ENCODE measurements at regions not wholly inside any gene's neighbourhood (a gene's known extent, or its start where the extent isn't known, plus 50 kb on each side); places are given as distances from the start of the nearest gene placed in this dataset.

DNA sequence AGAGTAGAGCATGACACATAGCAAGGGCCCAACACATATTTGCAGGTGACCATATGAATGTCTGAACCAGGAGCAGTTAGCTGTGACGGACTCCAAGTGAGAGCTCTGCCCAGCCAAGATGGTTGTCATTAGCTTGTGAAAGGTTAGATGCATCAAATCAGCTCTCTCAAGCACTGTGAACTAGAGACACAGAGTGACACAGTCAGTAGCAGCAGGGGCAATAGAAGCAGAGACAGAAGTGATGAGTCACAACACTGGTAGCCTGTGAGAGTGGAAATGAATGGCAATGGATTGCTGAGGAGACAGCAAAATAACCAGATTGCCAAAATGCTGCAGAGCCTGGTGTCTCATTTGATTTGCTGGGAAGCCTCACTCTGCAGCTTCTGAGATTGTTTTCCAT, 558.9 kb downstream of the PKHD1 start:
- DNase-seq (ENCODE audit: low read depth, low spot score) = no peak

DNA sequence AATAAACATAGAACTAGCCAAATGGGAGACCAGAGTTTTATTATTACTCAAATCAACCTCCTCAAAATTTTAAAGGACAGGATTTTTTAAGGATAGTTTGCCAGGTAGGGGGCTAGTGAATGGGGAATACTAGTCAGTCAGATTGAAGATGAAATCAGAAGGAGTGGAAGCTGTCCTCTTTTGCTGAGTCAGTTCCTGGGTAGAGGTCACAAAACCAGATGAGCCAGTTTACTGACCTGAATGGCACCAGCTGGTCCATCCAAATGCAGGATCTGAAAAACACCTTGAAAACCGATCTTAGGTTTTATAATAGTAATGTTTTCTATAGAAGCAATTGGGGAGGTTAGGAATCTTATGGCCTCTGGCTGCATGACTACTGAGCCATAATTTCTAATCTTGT, 558.2 kb downstream of the PKHD1 start:
- DNase-seq (ENCODE audit: low read depth, low spot score) = no peak

DNA sequence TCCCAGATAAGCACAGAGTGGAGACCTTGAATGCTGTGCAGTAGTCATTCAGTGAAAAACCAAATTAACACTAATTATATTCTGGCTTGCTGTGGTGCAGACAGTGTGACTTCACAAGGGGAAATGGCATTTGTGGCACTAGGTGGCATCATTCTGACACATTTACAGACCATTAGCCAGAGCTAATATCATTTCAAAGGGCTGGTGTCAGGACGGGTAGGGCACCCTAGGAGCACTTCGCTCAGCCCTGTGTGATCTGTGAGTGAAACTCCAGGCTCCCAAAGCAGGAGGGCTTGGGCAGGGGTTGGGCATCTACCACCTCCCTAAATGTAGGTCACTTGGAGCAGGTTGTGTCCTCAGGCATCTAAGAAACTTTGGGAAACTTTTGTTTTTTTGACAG, 555.8 kb downstream of the PKHD1 start:
- no peak for DNase-seq (ENCODE audit: low read depth, low spot score)

DNA sequence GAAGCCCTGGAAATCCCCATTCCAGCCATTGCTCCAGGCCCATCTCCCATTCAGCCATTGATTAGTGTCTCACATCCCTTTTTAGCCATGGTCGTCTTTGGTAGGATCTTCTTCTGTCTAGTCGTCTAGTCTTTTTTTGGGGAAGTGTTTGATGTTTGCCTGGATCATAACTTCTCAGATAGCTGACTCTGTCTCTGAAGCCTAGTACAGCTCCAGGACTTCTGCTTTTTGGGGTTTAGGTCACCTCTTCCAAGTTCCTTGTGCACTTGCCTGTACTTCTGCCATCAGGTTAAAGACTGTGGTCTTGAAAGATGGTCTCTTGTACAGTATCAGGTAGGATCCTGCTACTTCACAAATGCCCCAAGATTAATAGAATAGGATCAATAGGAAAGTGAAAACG, 553.5 kb downstream of the PKHD1 start:
- DNase-seq (ENCODE audit: low read depth, low spot score) = no peak

DNA sequence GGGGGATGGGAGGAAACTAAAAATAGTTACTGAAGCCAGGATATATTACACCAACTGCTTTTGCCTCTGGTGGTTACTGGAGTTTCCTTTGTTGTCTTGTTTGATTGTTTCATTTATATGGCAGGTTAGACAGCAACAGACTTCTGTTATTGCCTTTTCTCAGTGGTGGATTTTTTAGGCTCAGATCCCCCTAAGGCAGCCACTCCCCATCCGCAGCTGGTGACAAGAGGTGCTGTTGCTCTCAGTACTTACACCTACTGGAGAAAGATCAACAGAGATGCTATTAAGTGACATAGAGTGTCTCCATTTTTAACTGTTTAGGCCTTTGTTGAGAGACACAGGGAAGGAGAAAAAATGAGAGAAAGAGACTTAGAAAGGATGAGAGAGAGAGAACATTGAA, 552.1 kb downstream of the PKHD1 start:
- no peak for DNase-seq (ENCODE audit: low read depth, low spot score)

DNA sequence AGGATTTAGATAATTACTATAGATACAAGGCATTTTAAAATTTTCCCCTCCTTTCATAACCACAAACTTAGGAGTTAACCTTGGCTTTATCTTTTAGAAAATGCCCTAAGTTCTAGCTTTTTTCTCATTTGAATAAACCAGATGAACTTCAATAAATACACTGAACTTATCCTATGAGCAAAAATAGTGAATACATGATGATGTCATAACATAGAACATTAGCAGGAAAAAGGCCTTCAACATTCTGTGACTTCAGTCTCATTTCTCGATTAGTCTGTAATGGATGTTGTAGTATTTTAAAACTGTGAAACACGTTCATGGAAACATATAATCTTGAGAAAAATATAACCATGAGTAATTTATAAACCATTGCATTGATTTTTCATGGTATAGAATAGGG, 550.7 kb downstream of the PKHD1 start:
- DNase-seq (ENCODE audit: low read depth, low spot score) = no peak

DNA sequence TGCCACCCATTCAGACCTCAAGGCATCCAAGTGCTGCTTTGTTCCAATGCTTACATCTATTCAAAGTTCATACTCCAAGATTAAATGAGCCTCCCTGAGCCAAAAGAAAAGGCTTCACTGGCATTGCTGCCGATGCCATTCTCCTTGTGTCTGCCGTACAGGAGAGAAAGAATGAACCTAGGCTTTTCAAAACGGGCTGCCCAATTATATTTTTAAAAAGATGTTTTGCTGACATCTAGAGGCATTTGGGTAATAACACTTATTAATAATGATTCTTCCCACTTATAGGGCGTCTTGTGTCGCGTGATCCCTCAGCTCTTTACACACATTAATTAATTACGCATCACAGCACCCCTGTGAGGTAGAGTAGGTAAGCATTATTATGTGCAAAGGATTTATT, 545.6 kb downstream of the PKHD1 start:
- no peak for DNase-seq (ENCODE audit: low read depth, low spot score)

DNA sequence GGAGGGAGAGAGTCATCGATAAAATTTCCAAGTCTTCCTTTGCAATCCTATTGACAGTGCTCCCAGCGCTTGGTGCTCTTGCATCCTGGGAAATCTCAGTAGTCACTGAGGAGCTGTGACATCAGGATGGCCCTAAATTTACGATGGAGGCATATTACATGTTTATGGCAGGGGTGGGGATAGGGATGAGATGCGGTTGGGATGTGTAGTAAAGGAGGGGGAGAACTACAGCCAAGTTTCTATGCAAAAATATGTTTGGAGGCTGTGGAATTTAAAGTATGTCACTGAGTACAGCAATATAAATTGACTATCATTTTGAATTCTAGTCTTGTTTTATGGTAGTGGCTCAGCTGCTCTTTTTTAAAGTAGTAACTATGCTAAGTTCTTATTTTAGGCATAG, 544.9 kb downstream of the PKHD1 start:
- DNase-seq (ENCODE audit: low read depth, low spot score) = no peak

DNA sequence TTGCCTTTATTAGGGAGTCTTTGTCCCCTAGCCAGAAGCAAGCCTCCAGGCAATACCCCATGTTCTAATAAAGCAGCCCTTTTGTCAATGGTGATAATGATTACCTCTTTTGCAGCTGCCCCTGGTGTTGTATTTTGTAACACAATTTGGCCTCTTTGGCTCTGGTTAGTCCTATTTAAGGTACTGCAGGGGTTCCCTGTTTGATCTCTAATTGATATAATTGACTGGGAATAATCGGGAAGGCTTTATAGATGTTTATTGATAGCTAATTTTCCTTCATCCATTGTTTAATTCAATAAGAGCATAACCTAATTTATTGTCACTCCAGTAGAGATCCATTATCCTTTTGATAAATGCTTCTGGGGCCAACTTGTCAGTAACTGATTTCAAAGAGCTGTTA, 537.2 kb downstream of the PKHD1 start:
- no peak for DNase-seq (ENCODE audit: low read depth, low spot score)

DNA sequence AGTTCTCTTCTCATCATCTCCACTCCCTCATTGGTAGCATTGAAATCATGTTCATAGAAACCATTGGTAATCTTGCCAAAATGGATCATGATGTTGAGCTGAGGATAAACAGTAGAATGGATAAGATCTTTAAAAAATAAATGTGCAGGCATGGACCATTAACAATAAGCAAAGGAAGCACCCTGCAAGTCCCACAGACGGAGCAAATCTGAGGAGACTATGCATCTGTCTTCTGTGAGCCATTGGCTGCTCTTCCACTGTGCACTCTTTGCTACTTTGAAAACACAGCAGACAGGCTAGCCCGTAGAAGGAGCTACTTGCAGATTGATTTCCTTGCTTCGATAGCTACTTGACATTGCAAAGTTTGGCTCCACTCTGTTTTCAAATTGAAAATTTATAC, 535.0 kb downstream of the PKHD1 start:
- no peak for DNase-seq (ENCODE audit: low read depth, low spot score)

DNA sequence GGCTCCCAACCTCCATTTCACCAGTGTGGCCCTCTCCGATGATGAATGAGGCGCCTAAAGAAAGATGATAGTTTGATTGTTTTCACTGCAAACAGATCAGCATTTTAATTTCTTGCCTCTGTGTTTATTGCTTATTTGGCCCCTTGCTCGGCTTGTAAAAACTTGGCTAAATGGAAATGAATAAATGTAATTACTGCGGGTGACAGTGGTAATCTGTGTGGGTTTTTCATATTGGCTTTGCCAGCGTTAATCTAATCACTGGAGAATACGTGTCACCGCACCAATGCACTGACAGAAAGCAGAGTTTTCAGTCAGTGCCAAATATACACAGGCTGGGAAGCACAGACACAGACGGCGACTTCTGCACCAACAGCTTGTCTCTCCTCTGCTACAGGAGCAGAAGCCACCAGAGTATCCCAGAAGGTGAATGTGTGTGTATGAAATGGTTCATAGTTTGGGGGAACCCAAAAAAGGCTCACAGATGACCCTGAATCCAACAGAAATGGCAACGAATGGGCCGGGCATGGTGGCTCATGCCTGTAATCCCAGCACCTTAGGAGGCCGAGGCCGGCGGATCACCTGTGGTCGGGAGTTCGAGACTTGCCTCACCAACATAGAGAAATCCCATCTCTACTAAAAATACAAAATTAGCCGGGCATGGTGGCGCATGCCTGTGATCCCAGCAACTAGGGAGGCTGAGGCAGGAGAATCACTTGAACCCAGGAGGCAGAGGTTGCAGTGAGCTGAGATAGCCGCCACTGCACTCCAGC, 534.0 kb downstream of the PKHD1 start:
- no peak for DNase-seq (ENCODE audit: low read depth, low spot score)

DNA sequence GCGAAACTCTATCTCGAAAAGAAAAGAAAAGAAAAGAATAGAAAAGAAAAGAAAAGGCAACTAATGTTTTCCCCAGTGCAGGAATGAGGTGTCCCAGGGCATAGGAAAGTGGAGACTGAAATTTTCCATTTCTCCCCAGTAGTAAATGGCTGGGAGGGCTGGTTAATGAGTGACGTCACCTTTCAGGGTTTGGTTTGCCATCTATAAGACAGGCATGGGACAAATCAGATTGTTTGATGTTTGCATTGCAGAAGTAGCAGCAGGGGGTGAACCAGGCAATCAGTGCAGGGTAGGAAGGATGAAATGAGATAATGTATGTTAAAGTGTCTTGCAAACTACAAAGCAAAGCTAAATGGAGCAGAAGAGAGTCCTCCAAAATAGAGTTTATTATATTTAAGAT, 533.4 kb downstream of the PKHD1 start:
- DNase-seq (ENCODE audit: low read depth, low spot score) = no peak

DNA sequence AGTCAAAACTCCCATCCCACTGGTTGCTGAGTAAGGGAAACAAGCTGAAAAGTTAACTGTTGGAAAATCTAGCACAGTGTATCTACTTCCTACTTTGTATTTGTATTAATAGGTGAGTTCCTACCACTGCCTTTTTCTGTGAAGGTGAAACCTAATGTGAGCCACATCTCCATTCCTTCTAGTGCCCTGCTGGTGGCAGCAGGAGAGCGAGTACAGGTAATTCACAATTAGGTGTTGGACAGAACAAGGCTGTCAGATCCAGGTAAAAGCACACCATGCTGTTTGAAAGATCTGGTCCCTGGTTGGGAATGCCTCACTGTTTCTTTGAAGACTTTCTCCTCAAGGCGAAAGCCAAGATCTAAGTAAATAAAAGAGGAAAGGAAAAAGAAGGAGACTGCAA, 528.4 kb downstream of the PKHD1 start:
- no peak for DNase-seq (ENCODE audit: low read depth, low spot score)

DNA sequence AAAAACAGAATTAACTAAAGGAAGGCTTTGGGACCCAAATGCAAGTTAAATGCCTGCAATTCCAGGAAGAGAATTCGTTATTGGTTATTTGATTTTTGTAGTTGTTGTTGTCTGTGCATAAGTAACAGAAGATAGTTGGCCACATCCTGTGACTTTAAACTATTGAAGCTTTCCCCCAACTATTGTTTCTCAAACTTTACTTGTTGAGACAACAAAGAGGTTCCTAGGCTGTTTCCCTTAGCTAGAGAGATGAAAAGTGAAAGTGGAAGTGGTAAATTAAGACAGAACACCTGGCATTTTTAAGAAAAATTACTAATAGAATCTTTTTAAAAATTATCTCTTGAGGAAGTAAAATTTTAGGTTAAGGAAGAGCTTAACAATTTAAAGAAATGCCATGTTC, 525.2 kb downstream of the PKHD1 start:
- DNase-seq (ENCODE audit: low read depth, low spot score) = no peak

Measured in smooth muscle cell of the brain vasculature (primary cell).